ENCODE measurements at regions not wholly inside any gene's neighbourhood (a gene's known extent, or its start where the extent isn't known, plus 50 kb on each side); places are given as distances from the start of the nearest gene placed in this dataset.

GRCh38 chr16:61014869-61015268 lies 1021.4 kb downstream of the CDH8 start:
- TF ChIP-seq FOXM1 (IDR thresholded peaks at IDR 0.05; ENCODE audit: low read depth) = no peak
- no peak for TF ChIP-seq SMC3 (IDR thresholded peaks at IDR 0.05; ENCODE audit: low read depth, low read length)
- no peak for TF ChIP-seq MXI1 (IDR thresholded peaks at IDR 0.05; ENCODE audit: low read depth, low read length)
- no peak for TF ChIP-seq RAD21 (IDR thresholded peaks at IDR 0.05; ENCODE audit: low read length)
- no peak for TF ChIP-seq TAF1 (IDR thresholded peaks at IDR 0.05; ENCODE audit: borderline replicate concordance, low read depth, low read length)
- TF ChIP-seq MAX (IDR thresholded peaks at IDR 0.05; ENCODE audit: low read depth) = no peak
- no peak for TF ChIP-seq RFX5 (IDR thresholded peaks at IDR 0.05; ENCODE audit: low read length)
- TF ChIP-seq GABPA (IDR thresholded peaks at IDR 0.05; ENCODE audit: low read depth) = no peak
- TF ChIP-seq POLR2AphosphoS5 (IDR thresholded peaks at IDR 0.05; ENCODE audit: low read depth, low read length) = no peak
- no peak for TF ChIP-seq TEAD4 (IDR thresholded peaks at IDR 0.05; ENCODE audit: borderline replicate concordance, insufficient read depth)
- TF ChIP-seq IRF3 (IDR thresholded peaks at IDR 0.05; ENCODE audit: low read depth, low read length) = no peak
- TF ChIP-seq REST (IDR thresholded peaks at IDR 0.05; ENCODE audit: low read depth, low read length) = no peak
- TF ChIP-seq ELF1 (IDR thresholded peaks at IDR 0.05) = no peak
- no peak for TF ChIP-seq USF1 (IDR thresholded peaks at IDR 0.05; ENCODE audit: borderline replicate concordance, low read depth)
- no peak for TF ChIP-seq FOSL2 (IDR thresholded peaks at IDR 0.05; ENCODE audit: borderline replicate concordance, low read depth)
- no peak for TF ChIP-seq NFIC (IDR thresholded peaks at IDR 0.05; ENCODE audit: borderline replicate concordance)
- no peak for TF ChIP-seq NRF1 (IDR thresholded peaks at IDR 0.05; ENCODE audit: low read depth, low read length)
- TF ChIP-seq YY1 (IDR thresholded peaks at IDR 0.05; ENCODE audit: low read depth) = no peak
- TF ChIP-seq CHD2 (IDR thresholded peaks at IDR 0.05; ENCODE audit: low read length, partially characterized antibody) = no peak
- H3K4me2 ChIP-seq = no peak overlapping the region
- no peaks in the 10 kb centered on the region for H3K27me3 ChIP-seq (ENCODE audit: insufficient read depth)
- H3K79me2 ChIP-seq (ENCODE audit: insufficient read depth) = no peaks in the 10 kb centered on the region
- H3K27ac ChIP-seq (ENCODE audit: low read depth in 2 of 2, low read length in 1 of 2) = no peak overlapping the region
- no peaks in the 10 kb centered on the region; the same call in 1 of the 2 replicates for H3K9me2 ChIP-seq
- no peaks in the 10 kb centered on the region for H4K20me1 ChIP-seq (ENCODE audit: insufficient read depth)
- no peak overlapping the region for H2AFZ ChIP-seq (ENCODE audit: low read depth)
- no peak for DNase-seq
- H3K4me3 ChIP-seq (ENCODE audit: low read depth in 2 of 2, low read length in 1 of 2) = no peak overlapping the region
- no peaks in the 10 kb centered on the region for H3K36me3 ChIP-seq (replicated peaks in 1 of 2; ENCODE audit: control insufficient read depth in 1 of 2, insufficient read depth in 2 of 2, low read length in 1 of 2)
- WGBS (ENCODE audit: low lambda C conversion rate) = 31% methylated on average over 4 of the region's 6 CpGs
- no peaks in the 10 kb centered on the region for H3F3A ChIP-seq (replicated peaks; ENCODE audit: insufficient read depth)
- ChIA-PET CTCF (no interaction called here), POLR2A (no interaction called here)
- H3K9me3 ChIP-seq = no peaks in the 10 kb centered on the region
- H3K4me1 ChIP-seq (ENCODE audit: control insufficient read depth in 1 of 2, insufficient read depth in 2 of 2, low read depth in 1 of 2, low read length in 1 of 2) = no peaks in the 10 kb centered on the region
- no peak overlapping the region for H3K9ac ChIP-seq

All from SK-N-SH (cell line).